ENCODE measurements at regions not wholly inside any gene's neighbourhood (a gene's known extent, or its start where the extent isn't known, plus 50 kb on each side); places are given as distances from the start of the nearest gene placed in this dataset.

DNA sequence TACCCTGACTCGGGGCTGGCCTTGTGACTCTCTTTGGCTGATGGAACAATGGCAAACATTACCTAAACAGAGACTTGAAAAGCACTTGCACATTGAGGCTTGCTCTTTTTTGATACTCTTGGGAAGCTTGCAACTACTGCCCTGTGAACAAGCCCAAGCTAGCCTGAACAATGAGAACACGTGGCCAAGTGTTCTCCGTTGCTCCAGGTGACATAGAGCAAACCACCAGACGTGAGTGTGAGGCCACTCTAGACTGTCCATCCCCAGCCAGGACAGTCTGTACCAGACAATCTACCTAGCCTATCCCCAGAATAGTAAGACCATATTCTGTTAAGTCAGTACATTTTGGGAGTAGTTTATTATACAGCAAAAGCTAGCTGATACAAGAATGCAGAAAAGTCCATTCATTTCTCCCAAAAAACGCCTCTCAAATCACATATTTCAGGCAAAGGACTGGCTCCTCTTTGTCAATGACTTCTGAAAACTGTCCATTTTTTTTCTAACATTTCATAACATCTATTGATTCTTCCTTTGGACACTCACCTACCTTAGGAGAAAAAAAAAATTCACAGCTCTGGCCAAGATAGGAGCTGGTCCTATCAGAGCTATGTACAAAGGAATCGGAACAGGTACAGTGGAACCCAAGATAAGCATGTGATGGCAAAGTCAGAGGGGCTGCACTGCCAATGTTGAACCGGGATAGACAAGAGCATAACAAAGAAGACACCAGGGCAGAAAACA lies 142.1 kb upstream of the PKDCC start:
- intact Hi-C loops (cut with micrococcal nuclease), result no loop called here
- Histone ChIP-seq H3K4me2 (replicated peaks; ENCODE audit: extremely low read depth, low read length, poor library complexity, severe bottlenecking) (no peak overlapping the region), H3K9me3 (replicated peaks in 1 of 2; ENCODE audit: control insufficient read depth in 1 of 2, insufficient read depth in 1 of 2, low read length in 2 of 2) (no peaks in the 10 kb centered on the region), H3K36me3 (replicated peaks in 1 of 2; ENCODE audit: control insufficient read depth in 1 of 2, insufficient read depth in 2 of 2, low read length in 2 of 2) (no peaks in the 10 kb centered on the region), H3K9ac (ENCODE audit: insufficient read depth, low read length, poor library complexity, severe bottlenecking) (no peak overlapping the region), H3K79me2 (ENCODE audit: insufficient read depth, low read length) (no peaks in the 10 kb centered on the region), H3K27me3 (ENCODE audit: control insufficient read depth in 2 of 2, insufficient read depth in 2 of 2, low read length in 2 of 2) (no peaks in the 10 kb centered on the region), H3K4me3 (replicated peaks in 1 of 3; ENCODE audit: low read depth in 2 of 3, low read length in 3 of 3) (no peak overlapping the region), H3K27ac (ENCODE audit: low read depth in 1 of 2, low read length in 2 of 2) (no peak overlapping the region), H4K20me1 (ENCODE audit: insufficient read depth, low read length) (no peaks in the 10 kb centered on the region), H2AFZ (ENCODE audit: insufficient read depth, low read depth, low read length, poor library complexity, severe bottlenecking) (no peak overlapping the region), H3K4me1 (ENCODE audit: control insufficient read depth in 1 of 2, insufficient read depth in 2 of 2, low read length in 2 of 2) (no peaks in the 10 kb centered on the region)
- Mint-ChIP-seq H3K27ac (no peak overlapping the region), H3K9me3 (peaks cover 0 to 2% (median 0%) of the 10 kb centered on the region in 7 donors), H3K36me3 (no peaks in the 10 kb centered on the region), H3K4me1 (no peaks in the 10 kb centered on the region), H3K4me3 (no peak overlapping the region), H3K27me3 (ENCODE audit: low read depth in 3 of 3) (peaks cover 0 to 13% (median 2%) of the 10 kb centered on the region in 3 donors)
- TF ChIP-seq, protein P1, sequence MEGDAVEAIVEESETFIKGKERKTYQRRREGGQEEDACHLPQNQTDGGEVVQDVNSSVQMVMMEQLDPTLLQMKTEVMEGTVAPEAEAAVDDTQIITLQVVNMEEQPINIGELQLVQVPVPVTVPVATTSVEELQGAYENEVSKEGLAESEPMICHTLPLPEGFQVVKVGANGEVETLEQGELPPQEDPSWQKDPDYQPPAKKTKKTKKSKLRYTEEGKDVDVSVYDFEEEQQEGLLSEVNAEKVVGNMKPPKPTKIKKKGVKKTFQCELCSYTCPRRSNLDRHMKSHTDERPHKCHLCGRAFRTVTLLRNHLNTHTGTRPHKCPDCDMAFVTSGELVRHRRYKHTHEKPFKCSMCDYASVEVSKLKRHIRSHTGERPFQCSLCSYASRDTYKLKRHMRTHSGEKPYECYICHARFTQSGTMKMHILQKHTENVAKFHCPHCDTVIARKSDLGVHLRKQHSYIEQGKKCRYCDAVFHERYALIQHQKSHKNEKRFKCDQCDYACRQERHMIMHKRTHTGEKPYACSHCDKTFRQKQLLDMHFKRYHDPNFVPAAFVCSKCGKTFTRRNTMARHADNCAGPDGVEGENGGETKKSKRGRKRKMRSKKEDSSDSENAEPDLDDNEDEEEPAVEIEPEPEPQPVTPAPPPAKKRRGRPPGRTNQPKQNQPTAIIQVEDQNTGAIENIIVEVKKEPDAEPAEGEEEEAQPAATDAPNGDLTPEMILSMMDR (IDR thresholded peaks at IDR 0.05), result no peak
- 77% methylated on average over 7 of the region's 7 CpGs for WGBS (ENCODE audit: insufficient coverage)
- no peak for DNase-seq

DNA sequence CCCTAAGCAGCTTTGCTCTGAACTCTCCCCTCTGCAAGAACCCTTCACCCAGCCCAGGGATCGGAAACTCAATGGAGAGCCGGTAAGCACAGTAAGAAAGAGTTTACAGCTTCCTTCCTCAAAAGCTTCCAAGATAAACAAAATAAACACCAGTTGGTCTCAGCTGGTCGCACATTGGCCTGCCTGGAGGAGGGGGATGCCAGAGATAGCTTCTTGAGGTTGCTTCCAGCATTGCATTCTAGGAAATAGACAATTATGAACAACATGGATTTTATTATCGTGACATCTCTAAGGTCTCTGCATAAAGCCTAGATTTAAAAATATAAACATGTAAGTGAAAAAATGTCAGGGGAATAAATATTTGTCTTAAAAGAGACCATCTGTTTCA lies 141.5 kb upstream of the PKDCC start:
- H3K36me3 ChIP-seq (replicated peaks in 1 of 2; ENCODE audit: control insufficient read depth in 1 of 2, insufficient read depth in 2 of 2, low read length in 2 of 2), result no peaks in the 10 kb centered on the region
- no CpG with 5 or more reads among the region's 4 CpGs for WGBS (ENCODE audit: insufficient coverage)
- Mint-ChIP-seq H3K4me1 (no peaks in the 10 kb centered on the region), H3K27ac (no peak overlapping the region), H3K4me3 (no peak overlapping the region), H3K9me3 (peaks cover 0 to 2% (median 0%) of the 10 kb centered on the region in 7 donors), H3K27me3 (ENCODE audit: low read depth in 3 of 3) (peaks cover 0 to 13% (median 0%) of the 10 kb centered on the region in 3 donors), H3K36me3 (no peaks in the 10 kb centered on the region)
- H4K20me1 ChIP-seq (ENCODE audit: insufficient read depth, low read length), result no peaks in the 10 kb centered on the region
- H3K4me3 ChIP-seq (replicated peaks in 1 of 3; ENCODE audit: low read depth in 2 of 3, low read length in 3 of 3), result no peak overlapping the region
- intact Hi-C loops (cut with micrococcal nuclease), result no loop called here
- no peak overlapping the region for H3K27ac ChIP-seq (ENCODE audit: low read depth in 1 of 2, low read length in 2 of 2)
- H3K9me3 ChIP-seq (replicated peaks in 1 of 2; ENCODE audit: control insufficient read depth in 1 of 2, insufficient read depth in 1 of 2, low read length in 2 of 2), result no peaks in the 10 kb centered on the region
- TF ChIP-seq, protein P1 (IDR thresholded peaks at IDR 0.05), result no peak
- H3K79me2 ChIP-seq (ENCODE audit: insufficient read depth, low read length), result no peaks in the 10 kb centered on the region
- DNase-seq, result no peak
- no peak overlapping the region for H3K4me2 ChIP-seq (replicated peaks; ENCODE audit: extremely low read depth, low read length, poor library complexity, severe bottlenecking)
- no peaks in the 10 kb centered on the region for H3K27me3 ChIP-seq (ENCODE audit: control insufficient read depth in 2 of 2, insufficient read depth in 2 of 2, low read length in 2 of 2)
- H3K4me1 ChIP-seq (ENCODE audit: control insufficient read depth in 1 of 2, insufficient read depth in 2 of 2, low read length in 2 of 2), result no peaks in the 10 kb centered on the region
- no peak overlapping the region for H3K9ac ChIP-seq (ENCODE audit: insufficient read depth, low read length, poor library complexity, severe bottlenecking)
- H2AFZ ChIP-seq (ENCODE audit: insufficient read depth, low read depth, low read length, poor library complexity, severe bottlenecking), result no peak overlapping the region
